Fibroblast of lung (primary cell): ENCODE measurements at regions not wholly inside any gene's neighbourhood (a gene's known extent, or its start where the extent isn't known, plus 50 kb on each side); places are given as distances from the start of the nearest gene placed in this dataset.

ENCODE experiments used
- DNase-seq, 2 donors: peaks; one replicate each; pipeline versions ENCODE4 v3.0.0 to v3.0.0-alpha.2; 2010; ENCODE audit warnings: low read depth in 2 of 2
- H2AFZ ChIP-seq: 2 replicates; pipeline ENCODE4 v1.5.1; 2012; ENCODE audit warnings: low read length, control low read depth, inconsistent platforms
- H3K27ac ChIP-seq: 2 replicates; pipeline ENCODE4 v1.5.1; 2011; ENCODE audit warnings: low read length, control low read depth; ENCODE audit not compliant: insufficient read depth
- H3K27me3 ChIP-seq: 2 replicates; pipeline ENCODE4 v1.5.1; 2011; ENCODE audit warnings: mild to moderate bottlenecking, low read length; ENCODE audit not compliant: control insufficient read depth, insufficient read depth
- H3K36me3 ChIP-seq: 2 replicates; pipeline ENCODE4 v1.5.1; 2011; ENCODE audit warnings: low read length; ENCODE audit not compliant: control insufficient read depth, insufficient read depth
- H3K4me1 ChIP-seq: 2 replicates; pipeline ENCODE4 v1.5.1; 2011; ENCODE audit warnings: low read length; ENCODE audit not compliant: control insufficient read depth, insufficient read depth; ENCODE audit errors: extremely low read depth
- H3K4me2 ChIP-seq: 2 replicates; pipeline ENCODE4 v1.5.1; 2011; ENCODE audit warnings: low read length, control low read depth; ENCODE audit not compliant: insufficient read depth; ENCODE audit errors: extremely low read depth
- H3K4me3 ChIP-seq, 4 experiments: fragments of 200-600 bp in 1 of 4; sonication (generic) in 1 of 4; replicated peaks in 1 of 4; 2 replicates each; pipeline ENCODE4 v1.5.1; 2011 to 2016; ENCODE audit warnings: low read length in 4 of 4, low read depth in 3 of 4, mild to moderate bottlenecking in 3 of 4, control low read depth in 2 of 4, inconsistent platforms in 1 of 4, mixed read lengths in 1 of 4; ENCODE audit not compliant: insufficient read depth in 1 of 4; ENCODE audit errors: control extremely low read depth in 1 of 4
- H3K79me2 ChIP-seq: 2 replicates; pipeline ENCODE4 v1.5.1; 2012; ENCODE audit warnings: mild to moderate bottlenecking, low read length, inconsistent platforms; ENCODE audit not compliant: control insufficient read depth, insufficient read depth
- H3K9ac ChIP-seq: 2 replicates; pipeline ENCODE4 v1.5.1; 2011; ENCODE audit warnings: mild to moderate bottlenecking, low read length, control low read depth; ENCODE audit not compliant: insufficient read depth
- H3K9me3 ChIP-seq: 2 replicates; pipeline ENCODE4 v1.5.1; 2012; ENCODE audit warnings: low read depth, low read length; ENCODE audit not compliant: control insufficient read depth, insufficient read depth
- H4K20me1 ChIP-seq: 2 replicates; pipeline ENCODE4 v1.5.1; 2011; ENCODE audit warnings: low read length; ENCODE audit not compliant: control insufficient read depth, insufficient read depth; ENCODE audit errors: extremely low read depth
- EZH2 ChIP-seq: IDR thresholded peaks from 2 replicates; pipeline ENCODE4 v1.5.1; 2012; ENCODE audit warnings: low read length, control low read depth, mild to moderate bottlenecking; ENCODE audit errors: missing control alignments
- TF ChIP-seq, protein P1 (sequence below), 2 donors: IDR thresholded peaks in 1 of 2; conservative IDR thresholded peaks in 1 of 2; 1 replicate in 1 of 2; 2 replicates in 1 of 2; pipeline ENCODE4 v1.5.1; 2011 to 2012; ENCODE audit warnings: low read length in 2 of 2, control low read depth in 1 of 2, inconsistent platforms in 1 of 2, low read depth in 1 of 2, mild to moderate bottlenecking in 1 of 2

DNA sequence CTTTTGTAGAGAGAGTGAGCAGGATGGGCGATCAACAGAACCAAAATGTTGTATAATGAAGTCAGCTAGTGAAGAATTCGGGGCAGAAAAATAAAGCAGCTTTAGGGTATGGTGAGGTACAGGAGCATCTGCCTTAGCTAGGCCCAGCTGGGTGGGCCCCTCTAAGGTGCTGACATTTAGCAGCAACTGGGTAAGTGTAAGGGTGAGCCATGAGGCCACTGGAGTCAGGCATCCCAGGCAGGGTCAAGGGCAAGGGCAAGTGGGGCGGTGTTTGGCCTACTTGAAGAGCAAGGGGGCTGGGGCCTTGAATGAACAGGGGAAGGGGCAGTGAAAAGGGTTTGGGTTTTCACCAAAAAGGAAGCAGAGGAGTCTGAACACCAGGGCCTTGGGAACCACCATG is 583.6 kb downstream of the BCL11B start:
- DNase-seq: no peak
- H3K9me3 ChIP-seq: no peaks in the 10 kb centered on the region
- no peaks in the 10 kb centered on the region for H3K36me3 ChIP-seq
- H3K4me3 ChIP-seq: no peak overlapping the region
- H4K20me1 ChIP-seq: no peaks in the 10 kb centered on the region
- TF ChIP-seq EZH2: no peak
- TF ChIP-seq, protein P1, sequence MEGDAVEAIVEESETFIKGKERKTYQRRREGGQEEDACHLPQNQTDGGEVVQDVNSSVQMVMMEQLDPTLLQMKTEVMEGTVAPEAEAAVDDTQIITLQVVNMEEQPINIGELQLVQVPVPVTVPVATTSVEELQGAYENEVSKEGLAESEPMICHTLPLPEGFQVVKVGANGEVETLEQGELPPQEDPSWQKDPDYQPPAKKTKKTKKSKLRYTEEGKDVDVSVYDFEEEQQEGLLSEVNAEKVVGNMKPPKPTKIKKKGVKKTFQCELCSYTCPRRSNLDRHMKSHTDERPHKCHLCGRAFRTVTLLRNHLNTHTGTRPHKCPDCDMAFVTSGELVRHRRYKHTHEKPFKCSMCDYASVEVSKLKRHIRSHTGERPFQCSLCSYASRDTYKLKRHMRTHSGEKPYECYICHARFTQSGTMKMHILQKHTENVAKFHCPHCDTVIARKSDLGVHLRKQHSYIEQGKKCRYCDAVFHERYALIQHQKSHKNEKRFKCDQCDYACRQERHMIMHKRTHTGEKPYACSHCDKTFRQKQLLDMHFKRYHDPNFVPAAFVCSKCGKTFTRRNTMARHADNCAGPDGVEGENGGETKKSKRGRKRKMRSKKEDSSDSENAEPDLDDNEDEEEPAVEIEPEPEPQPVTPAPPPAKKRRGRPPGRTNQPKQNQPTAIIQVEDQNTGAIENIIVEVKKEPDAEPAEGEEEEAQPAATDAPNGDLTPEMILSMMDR (conservative IDR thresholded peaks at IDR 0.05 in 1 of 2, IDR thresholded peaks at IDR 0.05 in 1 of 2; ENCODE audit: low read depth in 1 of 2, low read length in 2 of 2): no peak
- no peaks in the 10 kb centered on the region for H3K79me2 ChIP-seq
- no peak overlapping the region for H3K27ac ChIP-seq
- H3K27me3 ChIP-seq: no peaks in the 10 kb centered on the region
- H2AFZ ChIP-seq: no peak overlapping the region
- H3K4me1 ChIP-seq: no peaks in the 10 kb centered on the region
- no peak overlapping the region for H3K9ac ChIP-seq
- H3K4me2 ChIP-seq: no peak overlapping the region

DNA sequence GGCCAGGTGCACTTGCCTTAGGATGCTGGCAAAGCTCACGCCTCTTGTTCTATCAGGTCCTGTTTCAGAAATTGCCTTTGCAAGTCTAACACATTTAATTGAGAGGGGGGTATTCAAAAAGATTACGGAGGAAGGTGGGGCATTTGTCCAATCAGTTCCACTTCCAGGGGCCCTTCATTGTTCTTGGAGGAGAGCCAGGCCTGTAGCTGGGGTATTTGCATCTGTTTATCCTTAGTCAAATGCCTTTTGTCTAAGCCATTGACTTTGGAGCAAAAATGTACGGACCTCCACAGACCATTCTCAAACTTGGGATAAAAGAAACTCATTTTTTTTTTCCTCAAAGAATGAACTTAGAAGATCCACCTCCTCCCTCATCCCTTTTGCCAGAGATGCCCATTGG is 582.0 kb downstream of the BCL11B start:
- Histone ChIP-seq H3K4me1 (no peaks in the 10 kb centered on the region), H3K4me3 (no peak overlapping the region), H3K9me3 (no peaks in the 10 kb centered on the region), H3K27ac (no peak overlapping the region), H3K4me2 (no peak overlapping the region), H4K20me1 (no peaks in the 10 kb centered on the region), H3K79me2 (no peaks in the 10 kb centered on the region), H2AFZ (no peak overlapping the region), H3K36me3 (no peaks in the 10 kb centered on the region), H3K27me3 (no peaks in the 10 kb centered on the region), H3K9ac (no peak overlapping the region)
- no peak for DNase-seq
- no peak for TF ChIP-seq EZH2
- TF ChIP-seq, protein P1 (conservative IDR thresholded peaks at IDR 0.05 in 1 of 2, IDR thresholded peaks at IDR 0.05 in 1 of 2; ENCODE audit: low read depth in 1 of 2, low read length in 2 of 2): no peak

DNA sequence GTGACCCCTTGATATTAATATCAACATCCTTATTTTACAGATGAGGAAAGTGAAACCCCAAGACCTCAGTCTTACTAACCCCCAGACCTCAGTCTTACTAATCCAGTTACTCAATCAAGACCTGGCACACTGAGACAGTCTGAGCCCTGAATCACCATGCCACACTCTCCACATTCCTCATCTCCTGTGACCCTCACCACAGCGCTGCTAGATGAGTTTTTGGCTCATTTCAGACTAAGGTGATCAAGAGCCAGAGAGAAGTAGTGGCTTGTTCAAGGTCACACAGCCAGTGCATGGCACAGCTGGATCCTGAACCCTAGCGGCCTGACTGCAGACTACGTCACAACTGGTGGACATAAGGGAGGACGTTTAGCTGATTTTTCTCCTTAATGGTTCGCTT is 579.2 kb downstream of the BCL11B start:
- Histone ChIP-seq H3K4me3 (no peak overlapping the region), H3K36me3 (no peaks in the 10 kb centered on the region), H3K27me3 (no peaks in the 10 kb centered on the region), H4K20me1 (no peaks in the 10 kb centered on the region), H3K9me3 (no peaks in the 10 kb centered on the region), H3K9ac (no peak overlapping the region), H2AFZ (no peak overlapping the region), H3K4me1 (no peaks in the 10 kb centered on the region), H3K4me2 (no peak overlapping the region), H3K27ac (no peak overlapping the region), H3K79me2 (no peaks in the 10 kb centered on the region)
- TF ChIP-seq, protein P1 (conservative IDR thresholded peaks at IDR 0.05 in 1 of 2, IDR thresholded peaks at IDR 0.05 in 1 of 2; ENCODE audit: low read depth in 1 of 2, low read length in 2 of 2): no peak
- TF ChIP-seq EZH2: no peak
- DNase-seq: no peak
